ENCODE measurements at regions not wholly inside any gene's neighbourhood (a gene's known extent, or its start where the extent isn't known, plus 50 kb on each side); places are given as distances from the start of the nearest gene placed in this dataset.

DNA sequence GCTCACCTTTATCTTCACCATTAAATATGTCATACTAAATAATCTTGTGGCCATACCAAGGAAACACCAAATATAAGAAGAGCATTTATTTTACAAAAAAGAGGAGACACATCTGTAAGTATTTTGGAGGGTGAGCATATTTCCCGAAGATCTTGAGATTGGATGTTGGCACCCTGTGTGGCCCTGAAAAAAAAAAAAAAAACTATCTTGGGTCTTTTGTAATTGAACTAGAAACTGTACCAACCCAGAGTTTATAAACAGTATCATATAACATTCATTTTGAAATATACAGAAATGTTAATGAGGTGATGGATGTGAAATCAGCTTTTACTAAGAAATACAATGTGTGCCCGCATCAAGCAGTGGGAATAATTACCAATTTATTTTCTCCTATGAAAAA is 104.0 kb upstream of the FRMD6 start:
- Mint-ChIP-seq H3K27me3 (ENCODE audit: unreplicated experiment) (no peaks in the 10 kb centered on the region), H3K9me3 (ENCODE audit: unreplicated experiment) (no peaks in the 10 kb centered on the region), H3K4me3 (ENCODE audit: unreplicated experiment) (no peak overlapping the region), H3K27ac (ENCODE audit: unreplicated experiment) (peak overlapping the region; percentile 97), H3K36me3 (ENCODE audit: unreplicated experiment) (no peaks in the 10 kb centered on the region), H3K4me1 (ENCODE audit: unreplicated experiment) (peaks cover 44% of the 10 kb centered on the region)
- TF ChIP-seq, protein P1, sequence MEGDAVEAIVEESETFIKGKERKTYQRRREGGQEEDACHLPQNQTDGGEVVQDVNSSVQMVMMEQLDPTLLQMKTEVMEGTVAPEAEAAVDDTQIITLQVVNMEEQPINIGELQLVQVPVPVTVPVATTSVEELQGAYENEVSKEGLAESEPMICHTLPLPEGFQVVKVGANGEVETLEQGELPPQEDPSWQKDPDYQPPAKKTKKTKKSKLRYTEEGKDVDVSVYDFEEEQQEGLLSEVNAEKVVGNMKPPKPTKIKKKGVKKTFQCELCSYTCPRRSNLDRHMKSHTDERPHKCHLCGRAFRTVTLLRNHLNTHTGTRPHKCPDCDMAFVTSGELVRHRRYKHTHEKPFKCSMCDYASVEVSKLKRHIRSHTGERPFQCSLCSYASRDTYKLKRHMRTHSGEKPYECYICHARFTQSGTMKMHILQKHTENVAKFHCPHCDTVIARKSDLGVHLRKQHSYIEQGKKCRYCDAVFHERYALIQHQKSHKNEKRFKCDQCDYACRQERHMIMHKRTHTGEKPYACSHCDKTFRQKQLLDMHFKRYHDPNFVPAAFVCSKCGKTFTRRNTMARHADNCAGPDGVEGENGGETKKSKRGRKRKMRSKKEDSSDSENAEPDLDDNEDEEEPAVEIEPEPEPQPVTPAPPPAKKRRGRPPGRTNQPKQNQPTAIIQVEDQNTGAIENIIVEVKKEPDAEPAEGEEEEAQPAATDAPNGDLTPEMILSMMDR (IDR thresholded peaks at IDR 0.05) = no peak
- no peak for DNase-seq (ENCODE audit: extremely low spot score, unreplicated experiment)

DNA sequence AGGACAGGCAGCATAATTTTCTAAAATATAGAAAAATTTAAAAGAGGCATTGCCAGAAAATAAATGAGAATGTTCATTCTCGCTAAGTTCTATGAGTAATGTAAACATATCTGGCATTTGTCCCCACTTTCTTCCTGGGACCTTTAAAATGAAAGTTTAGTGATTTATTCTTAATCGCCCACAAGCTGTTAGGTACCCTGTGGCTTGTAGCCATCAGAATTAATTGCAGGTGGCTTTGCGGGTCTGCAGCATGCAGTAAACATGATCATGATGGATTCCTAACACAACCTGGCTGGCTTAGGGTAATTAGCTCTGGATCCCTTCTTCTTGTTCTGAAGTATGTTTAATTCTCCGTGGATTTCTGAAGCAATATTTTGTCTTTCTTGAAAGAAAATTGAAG is 103.5 kb upstream of the FRMD6 start:
- Mint-ChIP-seq H3K36me3 (ENCODE audit: unreplicated experiment) (no peaks in the 10 kb centered on the region), H3K9me3 (ENCODE audit: unreplicated experiment) (no peaks in the 10 kb centered on the region), H3K4me3 (ENCODE audit: unreplicated experiment) (no peak overlapping the region), H3K27ac (ENCODE audit: unreplicated experiment) (peak overlapping the region; percentile 97), H3K4me1 (ENCODE audit: unreplicated experiment) (peaks cover 47% of the 10 kb centered on the region), H3K27me3 (ENCODE audit: unreplicated experiment) (no peaks in the 10 kb centered on the region)
- TF ChIP-seq, protein P1 (IDR thresholded peaks at IDR 0.05) = no peak
- no peak for DNase-seq (ENCODE audit: extremely low spot score, unreplicated experiment)

DNA sequence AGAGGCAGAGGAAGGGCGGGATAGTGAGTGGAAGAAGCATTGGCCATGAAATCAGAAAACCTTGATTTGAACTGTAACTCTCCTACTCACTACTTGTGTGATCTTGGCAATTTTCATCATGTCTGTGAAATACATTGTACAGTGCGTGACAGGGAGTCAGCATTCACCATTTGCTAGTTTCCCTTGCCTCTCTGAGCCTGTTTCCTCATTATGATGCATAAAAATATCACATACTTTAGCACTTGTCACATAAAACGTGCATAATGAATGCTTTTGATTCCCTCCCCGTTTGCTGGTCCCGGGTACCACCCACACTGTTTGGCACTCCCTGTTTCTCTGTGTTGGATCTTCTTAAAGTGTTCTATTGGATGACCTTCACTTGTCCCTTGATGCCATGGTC is 101.1 kb upstream of the FRMD6 start:
- no peak for DNase-seq (ENCODE audit: extremely low spot score, unreplicated experiment)
- no peak overlapping the region for H3K4me3 Mint-ChIP-seq (ENCODE audit: unreplicated experiment)
- H3K4me1 Mint-ChIP-seq (ENCODE audit: unreplicated experiment) = peaks cover 56% of the 10 kb centered on the region
- no peaks in the 10 kb centered on the region for H3K36me3 Mint-ChIP-seq (ENCODE audit: unreplicated experiment)
- no peaks in the 10 kb centered on the region for H3K27me3 Mint-ChIP-seq (ENCODE audit: unreplicated experiment)
- no peak overlapping the region for H3K27ac Mint-ChIP-seq (ENCODE audit: unreplicated experiment)
- no peaks in the 10 kb centered on the region for H3K9me3 Mint-ChIP-seq (ENCODE audit: unreplicated experiment)
- TF ChIP-seq, protein P1 (IDR thresholded peaks at IDR 0.05) = no peak

DNA sequence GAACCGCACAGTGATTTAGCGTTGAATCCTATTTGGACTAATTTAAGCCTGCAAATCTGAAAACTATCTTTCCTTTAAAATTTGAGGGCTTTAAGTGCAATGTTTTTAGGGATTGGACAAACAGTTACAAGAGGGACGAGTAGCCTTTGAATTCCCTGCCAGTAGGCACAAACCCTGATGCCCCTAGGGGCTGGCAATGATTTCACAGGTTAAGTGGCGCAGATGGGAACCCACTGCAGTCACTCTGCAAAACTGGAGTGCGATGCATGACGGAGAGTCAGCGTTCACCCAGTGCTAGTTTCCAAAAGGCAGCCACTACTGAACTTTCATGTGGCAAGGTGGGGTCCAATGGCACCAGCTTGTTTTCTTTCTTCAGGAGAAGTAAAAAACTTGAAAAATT is 99.4 kb upstream of the FRMD6 start:
- Mint-ChIP-seq H3K36me3 (ENCODE audit: unreplicated experiment) (no peaks in the 10 kb centered on the region), H3K4me1 (ENCODE audit: unreplicated experiment) (peaks cover 41% of the 10 kb centered on the region)

DNA sequence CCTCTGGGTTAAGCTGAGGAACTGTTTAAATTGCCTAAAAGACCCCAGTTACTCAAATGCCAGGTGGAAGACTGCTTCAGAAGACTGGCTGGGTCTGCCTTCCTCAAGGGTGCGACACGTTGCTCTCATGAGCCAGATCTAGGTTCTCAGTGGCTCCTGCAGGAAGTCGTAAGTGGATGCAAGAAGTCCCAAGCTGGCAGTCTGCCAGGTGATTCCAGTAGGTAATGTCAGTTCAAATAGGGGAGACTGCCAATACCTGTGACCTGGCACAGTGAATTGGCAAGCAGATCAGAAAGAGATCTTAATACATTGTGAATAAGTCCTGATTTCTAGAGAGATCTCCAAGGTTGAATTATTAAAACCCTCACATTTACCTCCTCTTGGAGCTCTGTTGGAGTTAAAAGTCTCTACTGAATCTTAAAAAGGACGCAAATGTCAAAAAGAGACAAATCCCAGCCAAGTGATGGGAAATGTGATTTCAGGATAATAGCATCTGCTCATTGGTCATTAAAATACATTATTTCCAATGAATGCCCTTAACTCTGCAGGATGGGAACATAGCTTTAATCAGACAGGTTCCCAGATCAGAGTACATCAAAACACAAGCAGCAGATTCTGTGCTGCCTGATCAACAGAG is 98.8 kb upstream of the FRMD6 start:
- Mint-ChIP-seq H3K4me3 (ENCODE audit: unreplicated experiment) (no peak overlapping the region), H3K9me3 (ENCODE audit: unreplicated experiment) (no peaks in the 10 kb centered on the region), H3K4me1 (ENCODE audit: unreplicated experiment) (peaks cover 35% of the 10 kb centered on the region), H3K27me3 (ENCODE audit: unreplicated experiment) (no peaks in the 10 kb centered on the region), H3K27ac (ENCODE audit: unreplicated experiment) (no peak overlapping the region), H3K36me3 (ENCODE audit: unreplicated experiment) (no peaks in the 10 kb centered on the region)
- TF ChIP-seq, protein P1 (IDR thresholded peaks at IDR 0.05) = no peak
- DNase-seq (ENCODE audit: extremely low spot score, unreplicated experiment) = no peak

More for the DNA sequence above, 99.4 kb upstream of the FRMD6 start:
- Mint-ChIP-seq H3K4me3 (ENCODE audit: unreplicated experiment) (no peak overlapping the region), H3K27ac (ENCODE audit: unreplicated experiment) (no peak overlapping the region), H3K9me3 (ENCODE audit: unreplicated experiment) (no peaks in the 10 kb centered on the region), H3K27me3 (ENCODE audit: unreplicated experiment) (no peaks in the 10 kb centered on the region)
- TF ChIP-seq, protein P1 (IDR thresholded peaks at IDR 0.05) = no peak
- DNase-seq (ENCODE audit: extremely low spot score, unreplicated experiment) = no peak

Measured in osteocyte (in vitro differentiated cells).